GM12878 (cell line): ENCODE measurements at regions not wholly inside any gene's neighbourhood (a gene's known extent, or its start where the extent isn't known, plus 50 kb on each side); places are given as distances from the start of the nearest gene placed in this dataset.

Experiments used
- ATF7 ChIP-seq: fragments of 450-650 bp; IDR thresholded peaks from 2 replicates; pipeline ENCODE4 v1.6.1; 2016; ENCODE audit warnings: low read depth, mild to moderate bottlenecking
- BCL3 ChIP-seq: IDR thresholded peaks from 2 replicates; pipeline ENCODE4 v1.6.1; 2011; ENCODE audit warnings: borderline replicate concordance, low read depth, mild to moderate bottlenecking, moderate library complexity, low read length; ENCODE audit not compliant: insufficient read depth, poor library complexity, severe bottlenecking
- BMI1 ChIP-seq: fragments of 450-650 bp; IDR thresholded peaks from 2 replicates; pipeline ENCODE4 v1.6.1; 2016; ENCODE audit warnings: mild to moderate bottlenecking, moderate library complexity, borderline replicate concordance
- CBFB ChIP-seq: IDR thresholded peaks from 2 replicates; pipeline ENCODE4 v1.6.1; 2016; ENCODE audit warnings: antibody characterized with exemption, low read depth
- CTCF ChIP-seq, 3 experiments: IDR thresholded peaks in 2 of 3; conservative IDR thresholded peaks in 1 of 3; 2 replicates each; pipeline ENCODE4 v1.5.1; 2011; ENCODE audit warnings: low read depth in 3 of 3, low read length in 3 of 3, mild to moderate bottlenecking in 3 of 3, control low read depth in 2 of 3, moderate library complexity in 2 of 3, inconsistent platforms in 1 of 3, mixed read lengths in 1 of 3; ENCODE audit not compliant: control insufficient read depth in 2 of 3, insufficient read depth in 1 of 3; ENCODE audit errors: extremely low read depth in 1 of 3
- E4F1 ChIP-seq: fragments of 450-650 bp; IDR thresholded peaks from 2 replicates; pipeline ENCODE4 v1.6.1; 2018; ENCODE audit warnings: borderline replicate concordance, mild to moderate bottlenecking; ENCODE audit not compliant: partially characterized antibody
- ETV6 ChIP-seq, 2 experiments: fragments of 450-650 bp in 1 of 2; IDR thresholded peaks in 1 of 2; conservative IDR thresholded peaks in 1 of 2; 2 replicates each; pipeline ENCODE4 v1.6.1; 2014; ENCODE audit warnings: antibody characterized with exemption in 1 of 2, borderline replicate concordance in 1 of 2, low read depth in 1 of 2, mild to moderate bottlenecking in 1 of 2, moderate library complexity in 1 of 2
- IRF5 ChIP-seq: fragments of 450-650 bp; IDR thresholded peaks from 2 replicates; pipeline ENCODE4 v1.6.1; 2017; ENCODE audit warnings: borderline replicate concordance
- JUND ChIP-seq: IDR thresholded peaks from 2 replicates; pipeline ENCODE4 v1.6.1; 2012; ENCODE audit warnings: low read depth, mild to moderate bottlenecking, low read length, improper control_type of control experiment, moderate library complexity
- KDM1A ChIP-seq: fragments of 200-600 bp; sonication (generic); IDR thresholded peaks from 2 replicates; pipeline ENCODE4 v1.6.1; 2016; ENCODE audit warnings: borderline replicate concordance
- KLF5 ChIP-seq: fragments of 450-650 bp; IDR thresholded peaks from 2 replicates; pipeline ENCODE4 v1.6.1; 2014; ENCODE audit warnings: mild to moderate bottlenecking; ENCODE audit not compliant: partially characterized antibody
- NR2C1 ChIP-seq: fragments of 450-650 bp; IDR thresholded peaks from 2 replicates; pipeline ENCODE4 v1.6.1; 2017; ENCODE audit warnings: antibody characterized with exemption, mild to moderate bottlenecking, moderate library complexity
- NRF1 ChIP-seq: conservative IDR thresholded peaks from 2 replicates; pipeline ENCODE4 v1.6.1; 2011; ENCODE audit warnings: mild to moderate bottlenecking, low read depth, low read length, improper control_type of control experiment
- PAX8 ChIP-seq: fragments of 450-650 bp; IDR thresholded peaks from 2 replicates; pipeline ENCODE4 v1.6.1; 2017; ENCODE audit warnings: mild to moderate bottlenecking, moderate library complexity
- TARDBP ChIP-seq: IDR thresholded peaks from 2 replicates; pipeline ENCODE4 v1.6.1; 2016; ENCODE audit warnings: borderline replicate concordance
- TCF12 ChIP-seq: IDR thresholded peaks from 2 replicates; pipeline ENCODE4 v1.6.1; 2011; ENCODE audit warnings: low read depth, mild to moderate bottlenecking, low read length
- ZNF687 ChIP-seq: fragments of 450-650 bp; IDR thresholded peaks from 2 replicates; pipeline ENCODE4 v1.6.1; 2017; ENCODE audit warnings: mild to moderate bottlenecking, moderate library complexity
- ZZZ3 ChIP-seq: IDR thresholded peaks from 2 replicates; pipeline ENCODE4 v1.6.1; 2011; ENCODE audit warnings: low read depth; ENCODE audit not compliant: control insufficient read depth, insufficient read length

- TF ChIP-seq ZNF687 = no peak
- TF ChIP-seq ZZZ3 = no peak
- TF ChIP-seq BMI1 = no peak
- no peak for TF ChIP-seq PAX8
- 0 out of 4 replicates have a peak, but pooled peaks of 1 of the 2 experiments have one; percentile 30 for TF ChIP-seq ETV6 (conservative IDR thresholded peaks at IDR 0.05 in 1 of 2, IDR thresholded peaks at IDR 0.05 in 1 of 2; ENCODE audit: borderline replicate concordance in 1 of 2, low read depth in 1 of 2)
- TF ChIP-seq NRF1 = no peak
- TF ChIP-seq JUND = no peak
- no peak for TF ChIP-seq KLF5
- no peak for TF ChIP-seq E4F1
- no peak for TF ChIP-seq TARDBP
- no peak for TF ChIP-seq CBFB
- no peak for TF ChIP-seq ATF7
- TF ChIP-seq IRF5 = no peak
- no peak for TF ChIP-seq TCF12
- TF ChIP-seq NR2C1 = no peak
- no peak for TF ChIP-seq KDM1A
- peak; percentile 18 for TF ChIP-seq BCL3
- no peak for TF ChIP-seq CTCF (IDR thresholded peaks at IDR 0.05 in 2 of 3, conservative IDR thresholded peaks at IDR 0.05 in 1 of 3; ENCODE audit: control insufficient read depth in 2 of 3, extremely low read depth in 1 of 3, insufficient read depth in 1 of 3, low read depth in 3 of 3, low read length in 3 of 3)
Measured at GRCh38 chr3:18237251-18238005, 187.7 kb downstream of the SATB1 start (continued).
